K562 (cell line): ENCODE measurements at regions not wholly inside any gene's neighbourhood (a gene's known extent, or its start where the extent isn't known, plus 50 kb on each side); places are given as distances from the start of the nearest gene placed in this dataset.
A peak's percentile ranks its signal among the peaks of the same experiment; 100 is the strongest.

Experiments used
- ATF3 ChIP-seq, 2 experiments: fragments of 450-650 bp in 1 of 2; sonication (generic) in 1 of 2; formaldehyde crosslinking in 1 of 2; IDR thresholded peaks in 1 of 2; conservative IDR thresholded peaks in 1 of 2; 2 replicates each; pipeline versions ENCODE4 v1.6.1 to v1.8.1; 2016 to 2023; ENCODE audit warnings: mild to moderate bottlenecking in 2 of 2, moderate library complexity in 2 of 2, inconsistent platforms in 1 of 2, missing genetic modification reagents in 1 of 2
- BACH1 ChIP-seq: fragments of 200-800 bp; sonication (Bioruptor generic); IDR thresholded peaks from 2 replicates; pipeline ENCODE4 v1.6.1; 2016; ENCODE audit warnings: missing genetic modification characterization, missing compliant biosample characterization
- BCL6 ChIP-seq: fragments of 250-450 bp; sonication (Bioruptor Pico); IDR thresholded peaks from 2 replicates; pipeline ENCODE4 v1.4.0; 2020
- BMI1 ChIP-seq: fragments of 150-350 bp; IDR thresholded peaks from 2 replicates; pipeline ENCODE4 v1.6.1; 2014; ENCODE audit warnings: low read length
- CHCHD3 ChIP-seq: fragments of 250-450 bp; sonication (Bioruptor Pico); IDR thresholded peaks from 2 replicates; pipeline ENCODE4 v2.1.2; 2022; ENCODE audit warnings: mild to moderate bottlenecking
- CREM ChIP-seq: IDR thresholded peaks from 2 replicates; pipeline ENCODE4 v1.6.1; 2014; ENCODE audit warnings: antibody characterized with exemption, low read depth
- FOXK2 ChIP-seq, 2 experiments: fragments of 450-650 bp; IDR thresholded peaks in 1 of 2; conservative IDR thresholded peaks in 1 of 2; 2 replicates each; pipeline ENCODE4 v1.6.1; 2016; ENCODE audit warnings: low read depth in 2 of 2, mild to moderate bottlenecking in 1 of 2
- HDAC8 ChIP-seq: fragments of 450-650 bp; IDR thresholded peaks from 2 replicates; pipeline ENCODE4 v1.6.1; 2016; ENCODE audit warnings: mild to moderate bottlenecking, missing genetic modification characterization, moderate library complexity, missing compliant biosample characterization
- HMG20A ChIP-seq: fragments of 450-650 bp; formaldehyde crosslinking; conservative IDR thresholded peaks from 2 replicates; pipeline ENCODE4 v1.4.0; 2020; ENCODE audit warnings: mild to moderate bottlenecking, mixed read lengths
- KAT8 ChIP-seq: fragments of 450-650 bp; IDR thresholded peaks from 2 replicates; pipeline ENCODE4 v1.6.1; 2016; ENCODE audit warnings: low read depth, mild to moderate bottlenecking
- KDM5B ChIP-seq: fragments of 200-600 bp; sonication (generic); IDR thresholded peaks from 2 replicates; pipeline ENCODE4 v1.6.1; 2012; ENCODE audit warnings: low read depth, mild to moderate bottlenecking, moderate library complexity, low read length, control low read depth, inconsistent platforms; ENCODE audit not compliant: insufficient replicate concordance
- KLF6 ChIP-seq: fragments of 250-450 bp; sonication (Bioruptor Pico); IDR thresholded peaks from 2 replicates; pipeline ENCODE4 v1.4.0; 2020; ENCODE audit warnings: mild to moderate bottlenecking, moderate library complexity, borderline replicate concordance
- LEF1 ChIP-seq: fragments of 450-650 bp; IDR thresholded peaks from 2 replicates; pipeline ENCODE4 v1.6.1; 2016; ENCODE audit warnings: mild to moderate bottlenecking
- MAZ ChIP-seq, 2 experiments: fragments of 450-650 bp in 1 of 2; sonication (generic) in 1 of 2; formaldehyde crosslinking; IDR thresholded peaks in 1 of 2; conservative IDR thresholded peaks in 1 of 2; 2 replicates each; pipeline versions ENCODE4 v1.4.0 to v1.5.0; 2020; ENCODE audit warnings: mild to moderate bottlenecking in 1 of 2, missing genetic modification reagents in 1 of 2
- MIER1 ChIP-seq: fragments of 450-650 bp; IDR thresholded peaks from 2 replicates; pipeline ENCODE4 v1.6.1; 2016; ENCODE audit warnings: antibody characterized with exemption, mild to moderate bottlenecking, low read depth
- MTA1 ChIP-seq: fragments of 450-650 bp; IDR thresholded peaks from 2 replicates; pipeline ENCODE4 v1.6.1; 2017; ENCODE audit warnings: borderline replicate concordance
- PCBP1 ChIP-seq: fragments of 200-400 bp; formaldehyde crosslinking; IDR thresholded peaks from 2 replicates; pipeline ENCODE4 v1.6.1; 2018; ENCODE audit warnings: mild to moderate bottlenecking, low read depth, low read length; ENCODE audit not compliant: poor library complexity, severe bottlenecking
- POLR2H ChIP-seq: IDR thresholded peaks from 2 replicates; pipeline ENCODE4 v1.6.1; 2016; ENCODE audit warnings: missing genetic modification characterization, low read depth, mild to moderate bottlenecking, control low read depth, missing compliant biosample characterization, moderate library complexity
- RBM15 ChIP-seq: fragments of 200-400 bp; formaldehyde crosslinking; IDR thresholded peaks from 2 replicates; pipeline ENCODE4 v1.6.1; 2018; ENCODE audit warnings: mild to moderate bottlenecking, low read length, moderate library complexity; ENCODE audit not compliant: insufficient read depth
- RBM34 ChIP-seq: fragments of 200-400 bp; formaldehyde crosslinking; IDR thresholded peaks from 2 replicates; pipeline ENCODE4 v1.6.1; 2018; ENCODE audit warnings: low read length, borderline replicate concordance; ENCODE audit not compliant: insufficient read depth
- RNF219 ChIP-seq: fragments of 250-450 bp; sonication (Bioruptor Pico); IDR thresholded peaks from 2 replicates; pipeline ENCODE4 v1.5.0; 2022; ENCODE audit warnings: mild to moderate bottlenecking

GRCh38 chr16:17590711-17591654, 120.2 kb upstream of the XYLT1 start (continued):
- no peak for TF ChIP-seq BMI1
- peak; percentile 53 for TF ChIP-seq CREM
- no peak for TF ChIP-seq RBM15
- no peak for TF ChIP-seq MIER1
- TF ChIP-seq BCL6, result peak; percentile 93
- no peak for TF ChIP-seq PCBP1
- TF ChIP-seq LEF1, result peak; percentile 40; the same call in 1 of the 2 replicates
- TF ChIP-seq HMG20A (CRISPR knock-in tag), result peak; percentile 89
- TF ChIP-seq HDAC8, result peak; percentile 96
- no peak for TF ChIP-seq CHCHD3 (CRISPR knock-in tag)
- TF ChIP-seq ATF3 (IDR thresholded peaks at IDR 0.05), result 0 out of 2 replicates have a peak, but pooled peaks have one; percentile 11
- no peak for TF ChIP-seq ATF3 (CRISPR knock-in tag; conservative IDR thresholded peaks at IDR 0.05)
- peak in 1 of 2 experiments; percentile 94; a peak in 2 of 4 replicates for TF ChIP-seq MAZ (CRISPR knock-in tag; conservative IDR thresholded peaks at IDR 0.05 in 1 of 2, IDR thresholded peaks at IDR 0.05 in 1 of 2)
- TF ChIP-seq MTA1, result no peak
- TF ChIP-seq RBM34, result no peak
- TF ChIP-seq BACH1, result peak; percentile 95; the same call in 1 of the 2 replicates
- peak; percentile 76; the same call in 1 of the 2 replicates for TF ChIP-seq RNF219
- no peak for TF ChIP-seq KAT8
- no peak for TF ChIP-seq FOXK2 (conservative IDR thresholded peaks at IDR 0.05 in 1 of 2, IDR thresholded peaks at IDR 0.05 in 1 of 2; ENCODE audit: low read depth in 2 of 2)
- TF ChIP-seq KLF6 (CRISPR knock-in tag), result peak; percentile 97
- TF ChIP-seq KDM5B, result no peak
- TF ChIP-seq POLR2H, result 0 out of 2 replicates have a peak, but pooled peaks have one; percentile 61
